D721Med (cell line): ENCODE measurements at regions not wholly inside any gene's neighbourhood (a gene's known extent, or its start where the extent isn't known, plus 50 kb on each side); places are given as distances from the start of the nearest gene placed in this dataset.

Experiments used
- DNase-seq: peaks from one replicate; pipeline ENCODE4 v3.0.0; 2011; ENCODE audit warnings: low spot score; ENCODE audit not compliant: insufficient read length
- FAIRE-seq: peaks from 2 replicates; lab custom pipeline; 2011; peaks lifted over from hg19 to GRCh38; lab: Jason Lieb, UNC
- CTCF ChIP-seq: IDR thresholded peaks from 2 replicates; pipeline ENCODE4 v1.5.1; 2012; ENCODE audit warnings: mild to moderate bottlenecking, control low read depth; ENCODE audit not compliant: insufficient read depth; ENCODE audit errors: missing control alignments

GRCh38 chr11:42823546-42823945 lies 488.2 kb upstream of the API5 start:
- FAIRE-seq (no peak), DNase-seq (no peak)
- TF ChIP-seq CTCF = no peak

GRCh38 chr11:42824067-42824466 lies 487.7 kb upstream of the API5 start:
- TF ChIP-seq CTCF = no peak
- FAIRE-seq = no peak
- DNase-seq = no peak

GRCh38 chr11:42825598-42825997 lies 486.2 kb upstream of the API5 start:
- TF ChIP-seq CTCF = no peak
- FAIRE-seq = no peak
- DNase-seq = no peak

- no peak for DNase-seq
- no peak for FAIRE-seq
- TF ChIP-seq CTCF = no peak
Measured at GRCh38 chr11:42827845-42828244, 484.0 kb upstream of the API5 start.

- DNase-seq = no peak
- TF ChIP-seq CTCF = no peak
- no peak for FAIRE-seq
Measured at GRCh38 chr11:42837994-42838393, 473.8 kb upstream of the API5 start.

GRCh38 chr11:42840176-42840829 lies 471.5 kb upstream of the API5 start:
- TF ChIP-seq CTCF = no peak
- FAIRE-seq (no peak), DNase-seq (no peak)

GRCh38 chr11:42840860-42841259 lies 470.9 kb upstream of the API5 start:
- DNase-seq (no peak), FAIRE-seq (no peak)
- TF ChIP-seq CTCF = no peak
